ENCODE measurements at regions not wholly inside any gene's neighbourhood (a gene's known extent, or its start where the extent isn't known, plus 50 kb on each side); places are given as distances from the start of the nearest gene placed in this dataset.

DNA sequence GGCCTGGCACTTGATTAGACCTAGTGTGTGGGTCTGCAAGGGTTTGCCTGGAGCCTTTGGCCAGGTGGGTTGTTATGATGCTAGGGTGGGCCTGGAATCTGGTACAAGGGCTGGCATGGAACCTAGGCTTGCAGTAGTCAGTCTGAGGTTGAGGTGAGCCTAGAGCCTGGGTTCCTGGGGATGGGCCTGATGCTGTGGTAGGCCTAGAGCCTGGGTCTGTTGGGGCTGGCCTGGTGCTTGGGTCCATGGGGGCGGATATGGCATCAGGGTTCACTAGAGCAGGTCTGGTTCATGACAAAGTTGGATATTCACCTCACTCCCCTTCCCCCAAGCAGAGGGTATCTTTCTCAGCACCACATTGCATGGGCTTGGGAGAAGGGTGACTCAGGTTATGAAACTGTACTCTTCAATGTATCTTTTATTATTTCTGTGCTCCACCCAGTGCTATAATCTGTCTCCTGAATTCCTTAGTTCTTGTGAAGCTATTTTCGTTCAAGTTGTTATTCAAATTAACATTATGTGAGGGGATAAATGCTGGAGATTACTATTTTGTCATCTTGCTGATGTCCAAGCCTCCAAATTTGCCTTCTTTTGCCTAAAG, 274.4 kb downstream of the NFKBIZ start:
- Mint-ChIP-seq H3K4me1 (no peaks in the 10 kb centered on the region), H3K27ac (no peak overlapping the region), H3K36me3 (ENCODE audit: low read depth) (peaks cover 10% of the 10 kb centered on the region), H3K4me3 (no peak overlapping the region), H3K27me3 (ENCODE audit: low read depth, poor library complexity) (no peaks in the 10 kb centered on the region), H3K9me3 (peaks cover 34% of the 10 kb centered on the region)
- TF ChIP-seq, protein P1, sequence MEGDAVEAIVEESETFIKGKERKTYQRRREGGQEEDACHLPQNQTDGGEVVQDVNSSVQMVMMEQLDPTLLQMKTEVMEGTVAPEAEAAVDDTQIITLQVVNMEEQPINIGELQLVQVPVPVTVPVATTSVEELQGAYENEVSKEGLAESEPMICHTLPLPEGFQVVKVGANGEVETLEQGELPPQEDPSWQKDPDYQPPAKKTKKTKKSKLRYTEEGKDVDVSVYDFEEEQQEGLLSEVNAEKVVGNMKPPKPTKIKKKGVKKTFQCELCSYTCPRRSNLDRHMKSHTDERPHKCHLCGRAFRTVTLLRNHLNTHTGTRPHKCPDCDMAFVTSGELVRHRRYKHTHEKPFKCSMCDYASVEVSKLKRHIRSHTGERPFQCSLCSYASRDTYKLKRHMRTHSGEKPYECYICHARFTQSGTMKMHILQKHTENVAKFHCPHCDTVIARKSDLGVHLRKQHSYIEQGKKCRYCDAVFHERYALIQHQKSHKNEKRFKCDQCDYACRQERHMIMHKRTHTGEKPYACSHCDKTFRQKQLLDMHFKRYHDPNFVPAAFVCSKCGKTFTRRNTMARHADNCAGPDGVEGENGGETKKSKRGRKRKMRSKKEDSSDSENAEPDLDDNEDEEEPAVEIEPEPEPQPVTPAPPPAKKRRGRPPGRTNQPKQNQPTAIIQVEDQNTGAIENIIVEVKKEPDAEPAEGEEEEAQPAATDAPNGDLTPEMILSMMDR (IDR thresholded peaks at IDR 0.05) = no peak
- no peak for DNase-seq

DNA sequence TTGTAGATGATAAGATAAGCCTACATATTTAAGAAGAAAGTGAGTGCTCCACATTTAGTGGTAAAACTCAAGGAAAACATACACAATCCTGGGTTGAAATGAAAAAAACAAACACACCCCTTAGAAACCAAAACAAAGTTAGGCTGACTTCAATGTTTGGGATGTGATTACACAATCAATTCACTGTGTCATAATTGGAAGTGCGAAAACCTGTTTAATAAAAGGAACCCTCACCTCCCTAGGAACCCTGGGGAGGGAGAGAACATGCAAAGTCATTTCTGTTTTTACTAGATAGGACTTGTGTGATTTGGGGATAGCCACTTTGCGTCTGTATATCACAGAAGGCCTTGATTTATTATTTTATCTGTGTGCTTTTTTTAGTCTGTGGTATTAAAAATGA, 275.0 kb downstream of the NFKBIZ start:
- Mint-ChIP-seq H3K27ac (no peak overlapping the region), H3K4me1 (no peaks in the 10 kb centered on the region), H3K36me3 (ENCODE audit: low read depth) (peaks cover 10% of the 10 kb centered on the region), H3K4me3 (no peak overlapping the region), H3K27me3 (ENCODE audit: low read depth, poor library complexity) (no peaks in the 10 kb centered on the region), H3K9me3 (peaks cover 34% of the 10 kb centered on the region)
- no peak for DNase-seq
- TF ChIP-seq, protein P1 (IDR thresholded peaks at IDR 0.05) = no peak

DNA sequence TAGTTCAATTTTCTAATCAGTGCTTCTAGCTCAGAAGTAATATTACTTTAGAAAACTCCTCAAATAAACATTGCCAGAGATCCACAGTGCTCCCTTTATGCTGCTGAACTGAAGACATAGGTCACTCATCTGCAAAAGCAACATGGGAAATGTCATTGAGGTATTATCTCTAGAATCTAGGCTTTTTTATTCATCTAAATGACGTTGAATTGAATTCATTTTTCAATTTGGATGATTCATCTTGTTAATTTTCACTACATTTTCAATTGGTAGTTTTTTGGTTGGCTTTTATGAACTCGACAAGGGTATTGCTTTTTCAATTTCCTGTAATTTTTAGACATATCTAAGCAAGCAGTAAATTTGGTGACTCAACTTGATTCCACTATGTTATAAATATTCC, 275.4 kb downstream of the NFKBIZ start:
- H3K4me3 Mint-ChIP-seq = no peak overlapping the region
- no peaks in the 10 kb centered on the region for H3K27me3 Mint-ChIP-seq (ENCODE audit: low read depth, poor library complexity)
- no peak for DNase-seq
- H3K4me1 Mint-ChIP-seq = no peaks in the 10 kb centered on the region
- H3K27ac Mint-ChIP-seq = no peak overlapping the region
- peaks cover 10% of the 10 kb centered on the region for H3K36me3 Mint-ChIP-seq (ENCODE audit: low read depth)
- TF ChIP-seq, protein P1 (IDR thresholded peaks at IDR 0.05) = no peak
- peaks cover 34% of the 10 kb centered on the region for H3K9me3 Mint-ChIP-seq

DNA sequence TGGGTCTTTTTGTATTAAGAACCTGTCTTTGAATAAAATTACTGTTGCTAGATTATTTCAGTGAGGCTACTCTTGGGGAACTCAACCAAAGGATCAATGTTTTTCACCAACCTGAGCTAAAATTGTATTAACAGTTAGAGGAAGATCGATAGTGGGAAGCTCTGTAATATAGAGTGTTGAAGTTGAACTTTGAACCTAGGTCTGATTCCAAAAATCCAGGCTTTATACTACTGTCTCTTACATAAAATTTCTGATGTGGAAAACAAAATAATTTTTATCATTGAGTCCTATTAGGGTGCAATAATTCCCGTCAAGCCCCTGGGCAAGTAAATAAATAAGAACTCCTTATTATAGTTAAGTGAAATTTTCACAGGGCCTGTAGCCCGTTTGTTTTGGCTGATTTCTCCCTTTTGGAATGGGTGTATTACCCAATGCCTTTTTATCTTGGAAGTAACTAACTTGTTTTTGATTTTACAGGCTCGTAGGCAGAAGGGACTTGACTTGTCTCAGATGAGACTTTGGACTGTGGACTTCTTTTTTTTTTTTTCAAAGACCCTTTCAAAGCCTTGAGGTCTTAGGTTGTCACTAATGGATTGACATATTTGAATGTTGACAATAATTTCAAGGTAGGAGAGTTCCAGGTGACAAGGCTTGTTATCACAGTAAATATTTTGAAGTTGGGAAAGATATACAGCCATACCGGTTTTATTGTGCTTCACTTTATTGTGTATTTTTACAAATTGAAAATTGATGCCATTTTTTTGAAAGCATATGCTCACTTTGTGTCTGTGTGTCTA, 276.1 kb downstream of the NFKBIZ start:
- TF ChIP-seq, protein P1 (IDR thresholded peaks at IDR 0.05) = no peak
- peaks cover 30% of the 10 kb centered on the region for H3K9me3 Mint-ChIP-seq
- peaks cover 10% of the 10 kb centered on the region for H3K36me3 Mint-ChIP-seq (ENCODE audit: low read depth)
- H3K4me3 Mint-ChIP-seq = no peak overlapping the region
- no peak overlapping the region for H3K27ac Mint-ChIP-seq
- H3K4me1 Mint-ChIP-seq = no peaks in the 10 kb centered on the region
- peaks cover 5% of the 10 kb centered on the region for H3K27me3 Mint-ChIP-seq (ENCODE audit: low read depth, poor library complexity)
- DNase-seq = no peak

DNA sequence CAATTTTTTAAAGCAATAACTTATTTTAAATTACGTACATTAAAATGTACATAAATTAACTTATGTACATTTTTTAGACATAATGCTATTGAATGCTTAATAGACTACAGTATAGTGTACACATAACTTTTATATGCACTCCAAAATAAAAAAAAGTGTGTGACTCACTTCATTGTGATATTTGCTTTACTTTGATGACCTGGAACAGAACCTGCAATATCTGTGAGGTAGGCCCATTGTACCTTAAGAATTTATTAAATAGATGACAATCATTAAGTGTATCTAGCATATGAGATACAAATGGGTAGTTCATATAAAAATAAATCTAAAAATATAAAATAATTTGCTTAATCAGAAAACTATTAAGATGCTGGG, 276.7 kb downstream of the NFKBIZ start:
- Mint-ChIP-seq H3K27me3 (ENCODE audit: low read depth, poor library complexity) (peaks cover 10% of the 10 kb centered on the region), H3K27ac (no peak overlapping the region), H3K4me3 (no peak overlapping the region), H3K9me3 (peaks cover 28% of the 10 kb centered on the region), H3K36me3 (ENCODE audit: low read depth) (peaks cover 10% of the 10 kb centered on the region), H3K4me1 (no peaks in the 10 kb centered on the region)
- TF ChIP-seq, protein P1 (IDR thresholded peaks at IDR 0.05) = no peak
- no peak for DNase-seq
